ENCODE measurements at regions not wholly inside any gene's neighbourhood (a gene's known extent, or its start where the extent isn't known, plus 50 kb on each side); places are given as distances from the start of the nearest gene placed in this dataset.
"Not testable (repeated sequence)": the region's sequence is repeated elsewhere in the genome, so short reads cannot be mapped to it uniquely, and the experiment has no call there.

DNA sequence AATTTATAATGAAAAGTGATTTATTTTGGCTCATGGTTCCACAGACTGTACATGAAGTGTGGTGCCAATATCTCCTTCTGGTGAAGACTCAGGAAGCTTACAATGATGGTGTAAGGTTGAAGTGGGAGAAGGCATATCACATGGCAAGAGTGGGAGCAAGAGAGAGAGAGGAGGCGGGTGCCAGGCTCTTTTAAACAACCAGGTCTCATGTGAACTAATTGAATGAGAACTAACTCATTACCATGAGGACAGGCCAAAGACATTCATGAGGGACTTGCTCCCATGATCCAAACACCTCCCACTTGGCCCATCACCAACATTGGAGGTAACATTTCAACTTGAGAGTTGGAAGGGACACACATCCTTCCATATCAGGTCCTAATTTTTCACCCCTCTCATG is 155.2 kb downstream of the SLC38A4 start:
- no peak for DNase-seq (ENCODE audit: low read depth in 2 of 2)

DNA sequence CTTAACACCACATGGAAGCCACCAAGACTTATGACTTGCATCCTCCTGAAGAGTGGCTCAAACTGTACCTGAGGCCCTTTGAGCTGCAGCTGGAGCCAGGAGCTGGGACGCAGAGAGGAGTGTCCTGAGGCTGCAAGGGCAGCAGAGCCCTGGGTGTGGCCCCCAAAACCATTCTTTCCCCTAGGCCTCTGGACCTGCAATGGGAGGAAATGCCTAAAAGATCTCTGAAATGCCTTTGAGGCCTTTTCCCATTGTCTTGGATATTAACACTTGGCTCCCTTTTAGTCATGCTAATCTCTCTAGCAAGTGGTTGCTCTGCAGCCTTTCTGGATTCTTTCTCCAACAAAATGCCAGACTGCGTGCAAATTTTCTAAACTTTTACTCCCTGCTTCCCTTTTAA is 156.1 kb downstream of the SLC38A4 start:
- DNase-seq (ENCODE audit: low read depth in 2 of 2) = no peak

DNA sequence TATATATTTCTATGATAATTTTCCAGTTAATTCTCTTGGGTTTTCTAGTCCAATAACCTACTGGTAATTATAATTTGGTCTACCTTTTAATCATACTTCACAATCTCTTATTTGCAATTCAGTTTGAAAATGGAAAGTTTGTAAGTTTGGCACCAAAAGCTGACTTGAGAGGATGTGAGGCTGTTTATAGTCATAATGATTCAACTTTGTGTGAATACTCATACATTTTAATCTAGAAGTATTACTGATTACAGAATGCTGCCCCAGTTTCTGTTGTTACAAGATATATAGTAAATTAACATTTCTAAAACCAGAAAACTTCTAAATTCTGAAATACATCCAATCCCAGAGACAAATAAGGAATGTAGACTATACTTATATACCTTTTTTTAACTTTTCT is 158.2 kb downstream of the SLC38A4 start:
- no peak for DNase-seq (ENCODE audit: low read depth in 2 of 2)

DNA sequence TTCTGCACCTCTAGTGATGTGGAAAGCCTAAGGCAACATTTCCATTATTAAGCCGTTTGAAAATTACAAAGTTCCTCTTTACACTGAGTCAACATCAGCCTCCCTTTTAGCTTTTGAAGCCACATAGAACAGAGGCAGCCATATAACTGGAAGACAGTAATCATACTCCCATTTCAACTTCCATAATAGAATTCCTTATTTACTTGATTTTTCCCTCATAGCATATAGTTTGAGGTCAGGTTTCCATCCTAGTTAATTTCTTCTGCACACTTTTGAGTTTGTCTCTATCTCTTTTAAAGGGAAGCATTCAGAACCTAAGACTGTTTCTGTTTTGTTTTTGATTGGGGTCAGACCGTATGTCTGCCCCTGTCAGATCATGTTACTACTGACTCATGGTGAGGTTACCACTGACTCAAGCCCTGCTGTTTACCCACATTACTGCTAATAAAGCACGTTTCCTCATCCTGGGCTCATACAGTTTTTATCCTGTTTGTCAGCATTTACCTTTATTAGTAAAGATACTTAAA is 161.0 kb downstream of the SLC38A4 start:
- no peak for DNase-seq (ENCODE audit: low read depth in 2 of 2)

DNA sequence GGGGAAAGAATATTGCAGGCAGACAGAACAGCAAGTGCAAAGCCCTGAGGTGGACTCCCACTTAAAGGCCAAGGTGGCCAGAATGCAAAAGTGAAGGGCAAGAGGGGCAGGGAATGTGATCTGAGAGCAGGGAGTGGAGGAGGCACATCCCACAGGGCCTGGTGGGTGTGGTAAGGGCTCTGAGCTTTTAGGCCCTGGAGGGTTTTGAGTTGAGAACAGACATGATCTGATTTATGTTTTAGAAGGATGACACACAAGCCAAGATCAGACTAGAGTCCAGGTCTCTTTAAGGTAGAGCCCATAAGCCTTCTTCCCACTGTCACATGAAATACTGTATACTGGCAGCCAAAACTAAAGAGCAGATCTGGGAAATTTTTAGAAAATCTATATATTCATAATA is 162.5 kb downstream of the SLC38A4 start:
- no peak for DNase-seq (ENCODE audit: low read depth in 2 of 2)

DNA sequence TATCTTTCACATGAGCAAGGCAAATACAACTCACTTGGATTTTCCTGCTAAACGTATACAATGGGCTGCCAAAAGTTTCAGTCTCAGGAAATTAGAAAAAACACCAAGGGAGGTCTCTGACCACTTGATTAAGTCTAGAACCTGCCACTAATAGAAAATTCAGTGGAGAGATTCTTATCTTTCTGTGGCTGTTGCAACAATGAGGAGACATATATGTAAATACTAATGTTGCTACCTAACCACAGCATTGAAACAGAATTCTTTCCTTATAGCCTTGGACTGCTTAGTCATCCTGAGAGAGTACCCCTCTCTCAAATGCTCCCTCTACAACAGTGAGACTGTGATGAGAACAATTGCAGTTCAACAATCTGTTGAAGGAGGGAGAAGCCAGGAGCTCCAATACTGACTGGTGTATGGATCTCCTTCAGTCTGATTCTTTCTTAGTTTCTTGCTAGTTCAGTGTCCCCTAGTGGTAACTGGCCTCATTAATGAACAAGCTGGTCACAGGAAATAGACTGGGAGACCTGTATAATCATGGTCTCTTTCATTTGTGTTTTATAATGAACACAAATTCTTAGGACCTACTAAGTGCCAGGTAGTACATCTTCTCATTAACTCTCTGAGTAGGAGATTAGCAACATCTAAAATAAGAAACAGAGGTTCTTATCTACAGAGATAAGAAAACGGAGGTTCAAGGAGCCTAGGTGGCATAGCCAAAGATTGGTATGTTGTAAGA is 164.5 kb downstream of the SLC38A4 start:
- no peak for DNase-seq (ENCODE audit: low read depth in 2 of 2)

DNA sequence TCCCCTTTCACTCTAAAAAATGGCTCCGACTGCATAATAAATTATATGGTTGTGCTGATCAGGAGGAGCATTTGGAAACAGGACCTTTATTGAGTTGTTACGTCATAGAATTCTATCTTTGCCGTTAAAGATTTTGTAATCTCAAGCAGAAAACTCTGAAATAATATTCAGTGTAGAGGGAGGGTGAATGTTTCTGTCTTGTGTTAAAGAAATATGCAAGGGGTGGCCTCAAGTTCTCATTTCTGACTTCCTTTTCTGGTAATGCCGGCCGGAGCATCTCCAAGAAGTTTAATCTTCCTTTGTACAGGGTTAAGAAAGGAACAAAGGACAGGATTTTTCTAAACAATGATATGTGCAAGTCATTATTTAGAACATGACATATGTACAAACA is 165.1 kb downstream of the SLC38A4 start:
- DNase-seq (ENCODE audit: low read depth in 2 of 2) = no peak

DNA sequence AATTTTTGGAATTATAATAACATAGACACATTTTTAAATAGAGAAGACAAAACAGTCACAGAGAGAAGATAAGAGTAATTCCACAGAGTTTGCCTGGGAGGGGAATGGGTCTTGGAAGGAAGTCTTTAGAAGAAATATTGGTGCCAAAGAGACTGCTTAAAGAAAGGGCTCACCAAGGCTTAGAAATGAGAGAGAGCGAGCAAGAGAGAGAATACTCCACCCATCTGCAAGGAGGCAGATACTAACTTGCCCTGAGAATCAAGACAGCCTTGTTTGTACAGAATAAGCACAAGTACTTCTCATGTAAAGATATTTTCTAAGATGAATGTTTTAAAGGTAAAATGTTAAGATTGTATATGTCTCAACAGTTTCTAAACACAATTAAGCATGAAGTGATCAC is 165.5 kb downstream of the SLC38A4 start:
- no peak for DNase-seq (ENCODE audit: low read depth in 2 of 2)

DNA sequence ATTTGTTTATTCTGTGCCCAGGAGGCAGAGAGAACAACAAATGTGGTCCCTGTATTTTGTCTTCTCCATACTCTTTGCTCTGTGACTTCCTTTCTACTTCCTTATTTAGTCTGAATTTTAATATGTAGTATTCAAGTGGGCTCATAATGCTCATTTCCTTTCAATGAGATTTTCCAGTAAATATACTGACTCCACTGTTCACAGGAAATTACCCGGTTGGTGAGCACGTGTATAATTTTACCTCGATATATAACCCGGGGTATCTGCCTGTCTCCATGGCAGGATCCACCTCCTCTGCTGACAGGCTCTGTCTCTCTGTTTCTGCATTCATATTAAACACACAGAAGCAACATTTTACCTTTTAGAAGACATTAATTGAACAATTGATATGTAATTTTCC is 166.0 kb downstream of the SLC38A4 start:
- DNase-seq (ENCODE audit: low read depth in 2 of 2) = no peak

DNA sequence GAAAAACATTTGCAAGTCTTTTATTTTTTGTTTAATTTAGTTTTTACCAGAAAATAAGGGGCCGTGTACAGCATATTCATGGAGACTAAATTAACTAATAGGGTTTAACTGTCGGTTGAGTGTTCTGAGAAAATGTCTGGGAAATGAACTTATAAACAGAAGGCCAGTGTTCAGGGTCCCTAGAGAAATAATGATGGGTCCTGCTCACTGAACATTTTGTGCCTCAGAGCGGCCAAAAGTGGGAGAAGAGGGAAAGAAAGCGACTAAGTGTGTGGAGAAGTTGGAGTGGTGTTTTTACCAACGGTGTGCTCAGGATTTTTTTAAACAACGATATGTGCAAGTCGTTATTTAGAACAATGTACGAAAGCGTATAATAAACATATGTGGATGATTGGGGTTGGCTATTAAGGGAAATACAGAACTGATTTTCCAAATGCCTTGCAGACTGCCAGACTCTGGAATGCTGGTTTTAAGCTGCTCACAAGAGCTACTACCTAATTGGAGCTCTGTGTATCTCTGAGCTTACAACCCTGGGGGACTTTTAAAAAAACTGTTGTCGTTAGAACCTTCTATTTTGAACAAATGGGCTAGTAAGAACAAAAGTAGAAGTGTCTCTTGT is 166.7 kb downstream of the SLC38A4 start:
- DNase-seq (ENCODE audit: low read depth in 2 of 2) = no peak

DNA sequence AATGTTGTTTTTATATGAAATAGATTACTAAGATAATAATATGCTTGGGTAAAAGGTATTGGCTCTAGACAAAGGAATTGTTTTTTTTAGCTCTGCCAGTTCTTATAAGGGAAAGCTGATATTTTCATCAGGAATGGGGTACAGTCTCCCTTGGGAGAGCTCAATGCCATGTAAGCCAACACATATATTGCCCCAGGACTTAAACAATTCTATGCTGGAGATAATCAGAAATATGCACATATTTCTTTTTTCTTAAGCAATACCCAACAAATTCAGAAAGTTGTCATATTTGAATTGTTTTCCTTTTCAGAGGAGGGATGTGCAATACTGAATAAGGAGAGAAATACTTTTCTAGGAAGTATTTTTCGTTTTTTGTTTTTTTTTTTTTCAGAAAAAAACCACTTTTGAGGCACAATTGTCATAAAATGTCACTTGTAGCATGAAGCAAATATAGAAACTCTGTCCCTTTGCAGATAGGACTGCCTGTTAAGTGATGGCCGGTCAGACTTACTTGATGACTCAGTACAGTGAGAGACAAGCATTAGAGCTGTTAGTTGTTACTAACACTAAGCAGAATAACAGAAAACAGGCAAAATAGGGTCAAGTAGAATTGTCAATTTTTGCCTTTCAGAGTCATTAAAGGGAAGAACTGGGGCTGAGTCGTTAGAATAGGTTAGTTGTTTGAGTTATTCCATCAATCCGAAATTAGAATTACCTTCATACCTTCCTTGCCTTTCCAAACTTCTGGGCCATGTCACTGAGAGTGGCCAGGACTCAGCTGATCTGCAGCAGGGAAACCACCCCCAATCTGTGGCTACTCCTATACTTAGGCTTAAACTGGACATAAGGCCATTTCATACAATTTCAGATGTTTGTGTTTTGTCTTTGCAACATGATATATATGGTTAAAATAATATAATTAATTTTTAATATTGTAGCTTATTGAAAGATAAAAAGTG is 168.1 kb downstream of the SLC38A4 start:
- no peak for DNase-seq (ENCODE audit: low read depth in 2 of 2)

DNA sequence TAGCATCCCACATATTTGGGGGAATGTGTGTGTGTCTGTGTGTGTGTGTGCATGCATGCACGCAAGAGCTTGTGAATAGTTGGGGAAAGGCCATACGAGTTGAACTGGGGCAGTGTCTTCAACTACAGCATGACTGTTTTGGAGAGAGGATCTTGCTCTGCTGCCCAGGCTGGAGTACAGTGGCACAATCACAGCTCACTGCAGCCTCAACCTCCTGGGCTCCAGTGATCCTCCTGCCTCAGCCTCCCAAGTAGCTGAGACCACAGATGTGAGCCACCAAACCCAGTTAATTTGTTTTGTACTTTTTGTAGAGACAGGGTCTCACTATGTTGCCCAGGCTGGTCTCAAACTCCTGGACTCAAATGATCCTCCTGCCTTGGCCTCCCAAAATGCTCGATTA is 169.8 kb downstream of the SLC38A4 start:
- not testable (repeated sequence) for DNase-seq (ENCODE audit: low read depth in 2 of 2)

DNA sequence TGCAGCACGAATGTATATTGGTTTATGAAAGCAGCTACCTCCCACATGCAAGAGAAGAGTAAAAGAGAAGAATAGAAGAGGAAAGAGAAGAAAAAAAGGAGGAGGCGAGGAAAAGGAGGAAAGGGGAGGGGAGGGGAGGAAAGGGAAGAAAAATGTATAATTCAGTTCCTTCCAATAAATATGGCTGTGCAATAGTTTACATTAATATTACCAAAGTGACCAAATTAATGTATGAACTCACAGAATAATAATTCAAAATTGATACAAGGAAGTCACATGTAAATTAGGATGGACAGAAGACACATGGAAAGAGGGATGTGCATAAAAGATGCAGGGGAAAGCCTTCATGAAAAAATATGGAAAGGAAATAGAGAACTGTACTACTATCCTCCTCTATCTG is 172.5 kb downstream of the SLC38A4 start:
- DNase-seq (ENCODE audit: low read depth in 2 of 2) = no peak

DNA sequence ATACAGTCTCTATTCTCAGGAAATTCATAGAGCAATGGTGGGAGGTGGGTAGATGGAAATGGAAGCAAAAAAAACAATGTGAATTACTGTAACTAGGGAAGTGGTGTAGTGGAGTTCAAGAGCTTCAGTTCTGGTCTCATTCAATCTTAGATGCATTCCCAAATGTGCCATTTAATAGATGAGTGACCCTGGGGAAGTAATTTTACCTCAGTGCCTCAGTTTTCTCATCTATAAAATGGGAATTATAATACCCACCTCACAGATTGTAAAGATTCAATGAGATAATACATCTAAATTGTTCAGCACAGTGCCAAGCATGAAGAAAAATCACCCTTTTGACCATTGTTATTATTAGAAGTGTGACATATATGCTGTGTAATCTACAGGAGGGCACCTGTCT is 173.1 kb downstream of the SLC38A4 start:
- no peak for DNase-seq (ENCODE audit: low read depth in 2 of 2)

DNA sequence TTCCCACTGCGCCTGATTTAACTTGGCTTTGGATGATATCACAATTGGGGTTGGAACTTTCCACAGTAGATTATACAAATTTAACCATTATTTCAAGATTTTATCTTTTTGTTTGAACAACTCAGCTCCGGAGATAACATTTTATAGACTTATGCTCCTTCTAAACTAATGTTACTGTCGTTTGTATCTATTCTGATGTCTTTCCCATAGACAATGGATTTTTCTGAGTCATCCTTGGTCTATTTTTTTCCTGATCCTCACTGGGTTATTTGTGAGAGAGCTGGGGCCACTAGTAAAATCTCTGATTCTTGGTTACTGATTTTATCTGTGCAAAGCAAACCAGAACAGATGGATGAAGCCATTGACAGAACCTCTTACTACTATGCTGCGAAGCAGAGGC is 175.1 kb downstream of the SLC38A4 start:
- no peak for DNase-seq (ENCODE audit: low read depth in 2 of 2)

DNA sequence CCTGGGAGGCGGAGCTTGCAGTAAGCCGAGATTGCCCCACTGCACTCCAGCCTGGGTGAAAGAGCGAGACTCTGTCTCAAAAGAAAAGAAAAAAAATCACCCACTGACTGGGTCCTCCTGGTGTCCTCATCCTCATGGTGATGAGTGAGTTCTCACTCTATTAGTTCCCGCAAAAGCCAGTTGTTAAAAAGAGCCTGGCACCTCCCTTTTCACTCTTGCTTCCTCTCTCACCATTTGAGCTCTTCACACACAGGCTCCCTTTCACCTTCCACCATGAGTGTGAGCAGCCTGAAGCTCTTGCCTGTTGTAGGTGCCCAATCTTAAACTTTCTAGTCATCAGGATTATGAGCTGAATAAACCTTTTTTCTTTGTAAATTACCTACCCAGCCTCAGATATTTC is 176.4 kb downstream of the SLC38A4 start:
- DNase-seq (ENCODE audit: low read depth in 2 of 2) = no peak

DNA sequence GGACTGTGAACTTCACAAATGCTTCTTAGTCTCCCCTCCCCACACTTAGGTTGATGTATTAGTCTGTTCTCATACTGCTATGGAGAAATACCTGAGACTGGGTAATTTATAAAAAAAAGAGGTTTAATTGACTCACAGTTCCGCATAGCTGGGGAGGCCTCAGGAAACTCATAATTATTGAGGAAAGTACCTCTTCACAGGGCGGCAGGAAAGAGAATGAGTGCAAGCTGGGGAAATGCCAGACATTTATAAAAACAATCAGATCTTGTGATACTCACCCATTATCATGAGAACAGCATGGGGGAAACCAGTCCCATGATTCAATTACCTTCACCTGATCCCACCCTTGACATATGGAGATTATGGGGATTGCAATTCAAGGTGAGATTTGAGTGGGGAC is 178.8 kb downstream of the SLC38A4 start:
- no peak for DNase-seq (ENCODE audit: low read depth in 2 of 2)

DNA sequence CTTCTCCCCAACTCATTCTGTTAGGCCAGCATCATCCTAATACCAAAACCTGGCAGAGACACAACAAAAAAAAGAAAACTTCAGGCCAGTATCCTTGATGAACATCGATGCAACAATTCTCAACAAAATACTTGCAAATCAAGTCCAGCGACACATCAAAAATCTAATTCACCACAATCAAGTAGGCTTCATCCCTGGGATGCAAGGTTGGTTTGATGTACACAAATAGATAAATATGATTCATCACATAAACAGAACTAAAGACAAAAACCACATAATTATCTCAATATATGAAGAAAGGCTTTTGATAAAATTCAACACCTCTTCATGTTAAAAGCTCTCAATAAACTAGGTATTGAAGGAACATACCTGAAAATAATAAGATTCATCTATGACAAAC is 184.1 kb downstream of the SLC38A4 start:
- not testable (repeated sequence) for DNase-seq (ENCODE audit: low read depth in 2 of 2)

DNA sequence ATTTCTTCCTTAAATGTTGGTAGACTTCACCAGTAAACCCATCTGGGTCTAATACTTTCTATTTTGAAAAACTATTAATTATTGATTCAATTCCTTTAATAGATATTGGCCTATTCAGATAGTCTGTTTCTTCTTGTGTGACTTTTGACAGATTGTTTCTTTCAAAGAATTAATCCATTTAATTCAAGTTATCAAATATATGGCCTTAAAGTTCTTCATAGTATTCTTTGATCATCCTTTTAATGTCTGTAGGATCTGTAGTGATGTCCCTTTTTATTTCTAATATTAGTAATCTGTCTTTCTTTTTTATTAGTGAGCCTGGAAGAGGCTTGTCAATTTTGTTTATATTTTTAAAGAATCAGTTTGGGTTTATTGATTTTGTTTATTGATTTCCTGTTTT is 190.0 kb downstream of the SLC38A4 start:
- no peak for DNase-seq (ENCODE audit: low read depth in 2 of 2)

DNA sequence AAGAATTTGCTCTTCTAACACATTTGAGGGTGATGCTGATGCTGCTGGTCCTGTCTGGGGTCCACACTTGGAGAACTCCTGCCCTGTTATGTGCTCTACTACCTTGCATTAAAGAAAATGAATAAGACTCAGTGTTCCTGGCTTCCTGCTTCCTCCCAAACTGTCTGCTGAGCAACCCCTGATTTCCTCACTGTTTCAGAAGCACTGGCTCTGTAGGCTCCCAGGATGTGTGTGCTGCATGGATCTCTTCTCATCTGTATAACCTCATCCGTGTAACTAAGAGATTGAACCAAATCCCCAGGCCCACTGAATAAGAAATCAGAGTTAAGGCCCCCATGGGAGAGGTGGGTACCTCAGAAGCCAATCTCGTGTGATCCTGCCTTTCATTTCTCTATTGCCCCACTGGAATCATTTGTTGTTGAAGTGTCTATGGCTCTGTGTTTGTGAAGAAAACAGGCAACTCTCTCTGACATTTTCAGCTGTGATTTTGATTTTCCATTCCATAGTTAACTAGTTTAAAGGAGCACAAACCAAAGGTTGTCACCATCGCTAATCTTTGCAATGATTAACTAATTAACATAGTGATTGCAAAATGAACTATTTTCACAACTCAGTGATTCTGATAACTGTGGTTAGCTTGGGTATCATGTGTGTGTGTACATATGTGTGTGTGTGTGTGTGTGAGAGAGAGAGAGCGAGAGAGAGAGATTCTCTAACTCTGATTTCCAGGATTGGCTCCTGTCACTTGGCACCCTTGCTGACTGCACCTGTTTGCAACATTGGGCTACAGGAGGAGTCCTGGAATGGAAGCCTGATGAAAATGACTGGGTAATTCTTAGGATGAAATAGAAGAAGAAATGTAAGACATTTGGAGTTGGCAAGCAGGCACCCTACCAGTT is 196.2 kb downstream of the SLC38A4 start:
- no peak for DNase-seq (ENCODE audit: low read depth in 2 of 2)

DNA sequence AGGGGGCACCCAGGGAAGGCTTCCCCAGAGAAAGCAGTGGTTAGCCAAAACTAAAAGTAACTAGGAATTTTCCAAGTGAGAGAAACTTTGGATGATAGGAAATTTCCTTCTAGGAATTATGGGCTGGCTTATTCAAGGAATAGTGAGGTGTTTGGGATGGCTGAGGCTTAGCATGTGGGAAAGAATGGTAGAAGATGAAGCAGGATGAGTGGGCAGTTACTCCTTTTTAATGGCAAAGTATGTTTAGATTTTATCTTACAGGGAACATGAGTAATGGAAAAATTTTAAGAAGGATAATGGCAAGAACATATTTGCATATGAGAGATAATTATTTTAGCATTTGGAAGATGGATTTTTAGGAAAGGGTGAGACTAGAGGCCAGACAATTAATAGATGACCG is 197.6 kb downstream of the SLC38A4 start:
- no peak for DNase-seq (ENCODE audit: low read depth in 2 of 2)

Measured in stimulated activated CD4-positive, alpha-beta T cell treated with anti-CD3 and anti-CD28 coated beads, Interleukin-15, amount 100 ng/mL, for 48 hours (primary cell).